ENCODE measurements at regions not wholly inside any gene's neighbourhood (a gene's known extent, or its start where the extent isn't known, plus 50 kb on each side); places are given as distances from the start of the nearest gene placed in this dataset.

GRCh38 chr3:127141921-127142730 lies 50.8 kb upstream of the PRR23E start:
- DNase-seq (ENCODE audit: low read depth): no peak
- no peak overlapping the region for H3K4me3 ChIP-seq (replicated peaks; ENCODE audit: low read depth, low read length)
- TF ChIP-seq CTCF (IDR thresholded peaks at IDR 0.05; ENCODE audit: low read length, missing control alignments): no peak

All from fibroblast of pulmonary artery (primary cell).